GM13977 (cell line): ENCODE measurements at regions not wholly inside any gene's neighbourhood (a gene's known extent, or its start where the extent isn't known, plus 50 kb on each side); places are given as distances from the start of the nearest gene placed in this dataset.

Experiments
- DNase-seq: peaks from one replicate; pipeline ENCODE4 v3.0.0; 2012; ENCODE audit warnings: low spot score
- in situ Hi-C: fragments of 300-500 bp; cut with MboI; formaldehyde crosslinking; loops from one replicate; pipeline ENCODE4 v1.12.0; 2022; ENCODE audit warnings: low sequenced_read_pairs, low pct_unique_long_range_greater_than_20kb, mixed read lengths, inconsistent platforms; ENCODE audit not compliant: unreplicated experiment
- TF ChIP-seq, protein P1 (sequence below): IDR thresholded peaks from 2 replicates; pipeline ENCODE4 v1.5.1; 2012; ENCODE audit warnings: mild to moderate bottlenecking, control low read depth; ENCODE audit not compliant: insufficient read depth; ENCODE audit errors: extremely low read depth, missing control alignments

DNA sequence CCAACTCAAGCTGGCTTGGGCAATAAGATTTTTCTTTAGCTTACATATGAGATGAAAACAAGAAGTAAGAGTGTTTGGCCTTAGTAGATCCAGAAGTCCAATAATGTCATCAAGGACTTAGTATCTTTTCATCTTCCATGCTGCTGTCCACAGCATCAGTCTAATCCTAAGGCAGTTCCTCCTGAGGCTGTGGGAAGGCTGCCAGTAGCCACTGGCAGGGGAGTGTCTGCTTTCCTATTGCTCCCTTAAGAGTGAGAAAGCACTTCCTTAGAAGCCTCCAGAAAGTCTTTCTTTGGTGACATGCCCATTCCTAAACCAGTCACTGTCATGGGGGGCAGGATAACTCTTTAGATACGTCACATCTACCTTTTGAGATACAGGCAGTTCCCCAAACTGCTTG lies 317.7 kb downstream of the BMP4 start:
- in situ Hi-C loops = no loop called here
- TF ChIP-seq, protein P1, sequence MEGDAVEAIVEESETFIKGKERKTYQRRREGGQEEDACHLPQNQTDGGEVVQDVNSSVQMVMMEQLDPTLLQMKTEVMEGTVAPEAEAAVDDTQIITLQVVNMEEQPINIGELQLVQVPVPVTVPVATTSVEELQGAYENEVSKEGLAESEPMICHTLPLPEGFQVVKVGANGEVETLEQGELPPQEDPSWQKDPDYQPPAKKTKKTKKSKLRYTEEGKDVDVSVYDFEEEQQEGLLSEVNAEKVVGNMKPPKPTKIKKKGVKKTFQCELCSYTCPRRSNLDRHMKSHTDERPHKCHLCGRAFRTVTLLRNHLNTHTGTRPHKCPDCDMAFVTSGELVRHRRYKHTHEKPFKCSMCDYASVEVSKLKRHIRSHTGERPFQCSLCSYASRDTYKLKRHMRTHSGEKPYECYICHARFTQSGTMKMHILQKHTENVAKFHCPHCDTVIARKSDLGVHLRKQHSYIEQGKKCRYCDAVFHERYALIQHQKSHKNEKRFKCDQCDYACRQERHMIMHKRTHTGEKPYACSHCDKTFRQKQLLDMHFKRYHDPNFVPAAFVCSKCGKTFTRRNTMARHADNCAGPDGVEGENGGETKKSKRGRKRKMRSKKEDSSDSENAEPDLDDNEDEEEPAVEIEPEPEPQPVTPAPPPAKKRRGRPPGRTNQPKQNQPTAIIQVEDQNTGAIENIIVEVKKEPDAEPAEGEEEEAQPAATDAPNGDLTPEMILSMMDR = no peak
- DNase-seq = no peak

DNA sequence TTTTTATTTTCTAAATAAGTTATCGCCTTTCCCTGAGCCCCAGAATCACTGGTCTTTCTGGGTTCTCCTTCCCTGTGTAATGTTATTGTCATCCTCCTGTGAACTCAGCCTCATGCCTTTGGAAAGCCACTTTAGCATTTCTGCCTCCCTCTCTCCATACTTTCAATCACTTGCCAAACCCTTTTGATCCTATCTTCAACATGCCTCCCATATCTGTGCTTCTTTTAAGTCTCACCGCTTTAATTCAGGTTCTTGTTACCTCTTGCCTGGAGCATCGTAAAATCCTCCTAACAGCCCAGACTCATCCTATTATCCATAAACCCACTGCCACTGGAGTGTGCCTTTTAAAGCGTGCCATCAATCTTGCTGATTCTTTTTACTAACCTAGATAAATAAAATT lies 321.8 kb downstream of the BMP4 start:
- TF ChIP-seq, protein P1 = no peak
- in situ Hi-C loops = no loop called here
- DNase-seq = no peak

DNA sequence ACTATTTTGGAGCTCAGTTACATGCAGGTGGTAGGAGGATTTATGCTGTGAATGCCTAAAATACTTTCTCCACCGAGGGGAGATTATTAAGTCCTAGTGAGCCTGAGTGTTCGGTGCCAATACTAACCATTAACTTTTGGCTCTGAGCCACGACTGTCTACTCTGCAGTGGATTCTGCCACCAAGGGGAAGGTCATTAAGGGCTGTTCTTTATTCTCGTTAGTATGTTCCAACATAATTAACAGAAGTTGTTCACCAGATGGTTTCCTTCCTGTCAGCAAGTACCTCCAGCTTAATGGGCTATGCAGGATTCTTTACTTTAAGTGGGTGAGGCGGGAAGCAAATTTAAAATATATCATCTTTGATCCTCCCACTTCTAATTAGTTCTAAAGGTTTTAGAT lies 326.3 kb downstream of the BMP4 start:
- in situ Hi-C loops = no loop called here
- DNase-seq = no peak
- TF ChIP-seq, protein P1 = no peak

DNA sequence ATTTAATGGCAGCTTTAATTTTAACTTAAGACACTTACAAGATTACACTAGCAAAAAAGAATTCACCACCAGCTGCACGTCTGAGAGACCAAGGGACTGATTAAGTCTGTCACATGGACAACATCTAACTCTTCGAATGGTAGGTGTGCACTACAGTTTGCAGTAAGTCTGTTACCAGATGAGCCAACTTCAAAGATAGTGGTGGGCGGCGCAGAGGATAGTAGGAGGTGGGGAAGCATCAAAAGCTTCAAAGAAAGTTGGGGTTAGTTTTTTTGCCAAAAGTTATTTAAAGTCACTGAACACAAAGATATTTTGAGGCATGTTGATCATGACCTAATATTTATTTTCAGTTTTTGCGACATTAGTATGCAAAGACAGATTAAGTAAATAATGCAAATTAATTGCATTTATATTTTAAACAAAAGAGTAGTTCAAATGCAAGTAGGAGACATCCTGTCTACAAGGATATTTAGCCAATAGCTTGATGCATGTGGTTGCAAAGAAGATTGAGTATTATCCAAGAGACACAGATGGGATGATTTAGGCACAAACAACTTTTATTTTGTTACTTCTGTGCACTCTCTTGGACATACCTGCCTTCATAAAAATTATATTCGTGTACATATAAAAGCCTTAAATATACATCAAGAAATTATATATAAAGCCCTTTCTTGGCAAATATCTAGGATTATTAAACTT lies 327.7 kb downstream of the BMP4 start:
- in situ Hi-C loops = no loop called here
- peak; percentile 19 for DNase-seq
- TF ChIP-seq, protein P1 = no peak

DNA sequence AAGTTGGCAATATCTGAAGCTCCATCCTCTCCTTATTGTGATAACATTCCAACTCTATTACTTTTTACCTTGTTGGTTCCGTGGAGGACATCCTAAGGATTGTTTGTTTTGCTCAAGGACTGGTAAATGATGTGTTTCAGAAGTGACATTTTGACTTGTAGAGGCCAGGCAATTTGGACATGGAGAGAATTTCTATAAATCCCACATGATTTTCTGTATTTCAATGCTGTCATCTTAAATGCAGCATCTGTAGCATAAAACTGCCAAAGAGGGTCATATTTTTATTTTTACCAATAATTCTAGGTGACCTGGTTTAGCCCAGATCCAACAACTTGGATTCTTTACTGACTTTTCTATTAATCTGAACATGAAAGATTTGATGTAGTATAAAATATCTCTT lies 328.4 kb downstream of the BMP4 start:
- in situ Hi-C loops = no loop called here
- DNase-seq = no peak
- TF ChIP-seq, protein P1 = no peak

DNA sequence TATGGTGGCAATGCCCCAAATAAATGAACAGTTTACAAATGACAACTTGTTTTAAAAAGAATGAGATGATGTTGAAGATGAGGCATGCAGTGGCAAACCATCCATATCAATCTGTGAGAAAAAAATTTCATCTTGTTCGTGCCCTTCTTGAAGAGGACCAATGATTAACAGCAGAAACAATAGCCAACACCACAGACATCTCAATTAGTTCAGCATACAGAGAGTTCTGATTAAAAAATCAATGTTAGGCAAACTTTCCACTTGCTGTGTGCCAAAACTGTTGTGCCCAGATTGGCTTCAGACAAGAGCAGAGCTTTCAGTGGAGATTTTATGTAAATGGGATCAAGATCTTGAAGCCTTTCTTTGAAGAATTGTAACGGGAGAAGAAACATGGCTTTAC lies 329.9 kb downstream of the BMP4 start:
- no peak for DNase-seq
- in situ Hi-C loops = no loop called here
- TF ChIP-seq, protein P1 = no peak
